OCI-LY3 (cell line): ENCODE measurements at regions not wholly inside any gene's neighbourhood (a gene's known extent, or its start where the extent isn't known, plus 50 kb on each side); places are given as distances from the start of the nearest gene placed in this dataset.
"Not testable (repeated sequence)": the region's sequence is repeated elsewhere in the genome, so short reads cannot be mapped to it uniquely, and the experiment has no call there.

Experiments used
- H2AFZ ChIP-seq: fragments of 200-600, 300-600 bp; shearing (Covaris generic); 2 replicates; pipeline ENCODE4 v1.6.0; 2014; ENCODE audit warnings: antibody characterized with exemption, low read depth, low read length
- H3K27ac ChIP-seq: fragments of 200-600, 300-600 bp; sonication (generic); 2 replicates; pipeline ENCODE4 v1.5.1; 2014; ENCODE audit warnings: mild to moderate bottlenecking, low read length, moderate library complexity, mixed read lengths
- H3K27me3 ChIP-seq: fragments of 200-600, 300-600 bp; sonication (generic); 2 replicates; pipeline ENCODE4 v1.6.1; 2014; ENCODE audit warnings: low read depth, low read length, mixed read lengths
- H3K36me3 ChIP-seq: fragments of 200-600, 300-600 bp; sonication (generic); replicated peaks from 2 replicates; pipeline ENCODE3; 2014; ENCODE audit warnings: low read depth, low read length, mixed read lengths
- H3K4me1 ChIP-seq: fragments of 300-600, 200-600 bp; sonication (generic); 2 replicates; pipeline ENCODE4 v1.6.1; 2014; ENCODE audit warnings: low read length, mixed read lengths
- H3K4me2 ChIP-seq: fragments of 200-600, 300-600 bp; sonication (generic); 2 replicates; pipeline ENCODE4 v1.6.1; 2014; ENCODE audit warnings: low read length, mixed read lengths
- H3K4me3 ChIP-seq: fragments of 300-600, 200-600 bp; sonication (generic); 2 replicates; pipeline ENCODE4 v1.5.1; 2014; ENCODE audit warnings: antibody characterized with exemption, mild to moderate bottlenecking, low read length, moderate library complexity
- H3K79me2 ChIP-seq: fragments of 300-600, 200-600 bp; shearing (Covaris generic); 2 replicates; pipeline ENCODE4 v1.6.1; 2014; ENCODE audit warnings: mild to moderate bottlenecking, low read length, mixed read lengths
- H3K9ac ChIP-seq: fragments of 300-600, 200-600 bp; shearing (Covaris generic); 2 replicates; pipeline ENCODE4 v1.6.0; 2014; ENCODE audit warnings: mild to moderate bottlenecking, low read length, moderate library complexity
- H3K9me3 ChIP-seq: fragments of 200-600, 300-600 bp; shearing (Covaris generic); 2 replicates; pipeline ENCODE4 v1.6.1; 2014; ENCODE audit warnings: low read length, mixed read lengths; ENCODE audit not compliant: insufficient read depth
- H4K20me1 ChIP-seq: fragments of 200-600, 300-600 bp; sonication (generic); 2 replicates; pipeline ENCODE4 v1.6.1; 2016; ENCODE audit warnings: low read length, mixed read lengths; ENCODE audit not compliant: insufficient read depth
- EZH2phosphoT487 ChIP-seq: fragments of 200-600 bp; shearing (Covaris generic); IDR thresholded peaks from 2 replicates; pipeline ENCODE4 v1.6.1; 2018; ENCODE audit warnings: antibody characterized with exemption, mixed run types, low read depth
- TF ChIP-seq, protein P1 (sequence below): fragments of 200-600, 300-600 bp; sonication (generic); IDR thresholded peaks from 2 replicates; pipeline ENCODE4 v1.5.1; 2014; ENCODE audit warnings: antibody characterized with exemption, low read length, low read depth

DNA sequence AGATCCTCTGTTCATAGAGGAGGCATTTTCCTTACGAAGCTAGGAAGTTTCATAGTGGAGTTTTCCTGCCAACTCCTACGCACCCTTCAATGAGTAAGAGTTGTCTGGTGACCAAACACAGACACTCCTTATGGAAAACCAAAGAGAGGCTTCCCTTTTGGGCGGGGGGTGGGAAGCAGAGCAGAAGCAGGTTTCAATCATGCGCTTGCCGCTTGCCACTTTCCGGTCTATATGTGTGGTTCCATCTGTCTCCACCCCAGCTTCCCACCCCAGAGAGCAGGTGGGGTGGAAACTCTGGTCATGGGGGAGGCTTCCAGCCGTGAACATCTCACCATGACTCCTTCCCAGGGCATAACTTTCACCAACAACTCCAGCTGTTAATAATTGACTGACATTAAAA lies 68.8 kb upstream of the GRB10 start:
- no peaks in the 10 kb centered on the region for H3K4me1 ChIP-seq
- H3K27me3 ChIP-seq, result 0 out of 2 replicates have a peak, but pooled peaks cover 5% of the 10 kb centered on the region
- TF ChIP-seq EZH2phosphoT487, result no peak
- H3K27ac ChIP-seq, result no peak overlapping the region
- H3K9ac ChIP-seq, result no peak overlapping the region
- H3K4me3 ChIP-seq, result no peak overlapping the region
- H2AFZ ChIP-seq, result no peak overlapping the region
- H3K9me3 ChIP-seq, result no peaks in the 10 kb centered on the region
- H3K79me2 ChIP-seq, result no peaks in the 10 kb centered on the region
- H3K4me2 ChIP-seq, result no peak overlapping the region
- no peaks in the 10 kb centered on the region for H3K36me3 ChIP-seq
- no peaks in the 10 kb centered on the region for H4K20me1 ChIP-seq

DNA sequence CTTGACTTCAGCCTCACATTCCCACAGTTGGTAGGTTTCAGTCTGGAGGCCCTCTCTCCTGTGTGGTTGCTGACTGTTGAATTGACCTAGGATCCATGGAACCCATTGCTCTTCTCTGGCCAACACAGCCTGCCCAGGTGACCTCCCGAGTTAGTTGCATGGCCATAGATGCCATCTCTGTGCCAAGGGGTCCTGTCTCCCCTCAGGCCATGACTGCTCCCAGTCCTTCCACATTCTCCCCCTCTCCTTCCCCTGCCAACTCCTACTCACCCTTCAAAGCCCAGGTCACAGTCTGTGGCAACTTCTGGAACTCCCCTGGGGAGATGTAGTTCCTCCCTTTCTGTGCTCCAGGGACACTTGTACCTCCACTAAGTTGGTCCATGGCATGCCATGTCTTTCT lies 67.3 kb upstream of the GRB10 start:
- Histone ChIP-seq H3K4me3 (no peak overlapping the region), H3K9me3 (no peaks in the 10 kb centered on the region), H3K4me2 (no peak overlapping the region), H3K4me1 (no peaks in the 10 kb centered on the region), H3K36me3 (no peaks in the 10 kb centered on the region), H2AFZ (no peak overlapping the region), H3K9ac (no peak overlapping the region), H3K27me3 (no peaks in the 10 kb centered on the region), H3K27ac (no peak overlapping the region), H3K79me2 (no peaks in the 10 kb centered on the region), H4K20me1 (no peaks in the 10 kb centered on the region)
- TF ChIP-seq, protein P1, sequence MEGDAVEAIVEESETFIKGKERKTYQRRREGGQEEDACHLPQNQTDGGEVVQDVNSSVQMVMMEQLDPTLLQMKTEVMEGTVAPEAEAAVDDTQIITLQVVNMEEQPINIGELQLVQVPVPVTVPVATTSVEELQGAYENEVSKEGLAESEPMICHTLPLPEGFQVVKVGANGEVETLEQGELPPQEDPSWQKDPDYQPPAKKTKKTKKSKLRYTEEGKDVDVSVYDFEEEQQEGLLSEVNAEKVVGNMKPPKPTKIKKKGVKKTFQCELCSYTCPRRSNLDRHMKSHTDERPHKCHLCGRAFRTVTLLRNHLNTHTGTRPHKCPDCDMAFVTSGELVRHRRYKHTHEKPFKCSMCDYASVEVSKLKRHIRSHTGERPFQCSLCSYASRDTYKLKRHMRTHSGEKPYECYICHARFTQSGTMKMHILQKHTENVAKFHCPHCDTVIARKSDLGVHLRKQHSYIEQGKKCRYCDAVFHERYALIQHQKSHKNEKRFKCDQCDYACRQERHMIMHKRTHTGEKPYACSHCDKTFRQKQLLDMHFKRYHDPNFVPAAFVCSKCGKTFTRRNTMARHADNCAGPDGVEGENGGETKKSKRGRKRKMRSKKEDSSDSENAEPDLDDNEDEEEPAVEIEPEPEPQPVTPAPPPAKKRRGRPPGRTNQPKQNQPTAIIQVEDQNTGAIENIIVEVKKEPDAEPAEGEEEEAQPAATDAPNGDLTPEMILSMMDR, result no peak
- TF ChIP-seq EZH2phosphoT487, result no peak

DNA sequence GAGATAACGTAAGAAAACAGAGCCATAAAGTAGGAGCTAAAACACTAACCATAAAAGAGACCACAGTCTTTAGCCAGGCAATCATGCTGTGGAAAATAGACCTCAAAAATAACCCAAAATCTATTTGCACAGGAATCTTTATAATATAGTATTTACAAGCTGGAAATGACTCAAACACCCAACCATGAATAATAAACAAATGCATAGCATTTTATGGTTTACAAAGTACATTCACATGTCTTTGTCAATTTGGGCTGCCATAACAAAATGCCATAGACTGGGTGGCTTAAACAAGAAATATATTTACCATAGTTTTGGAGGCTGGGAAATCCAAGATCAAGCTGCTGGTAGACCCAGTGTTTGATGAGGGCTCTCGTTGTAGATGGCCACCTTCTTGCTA lies 65.5 kb upstream of the GRB10 start:
- Histone ChIP-seq H3K9ac (no peak overlapping the region), H3K9me3 (no peaks in the 10 kb centered on the region), H3K4me3 (no peak overlapping the region), H3K27me3 (no peaks in the 10 kb centered on the region), H3K36me3 (no peaks in the 10 kb centered on the region), H3K79me2 (no peaks in the 10 kb centered on the region), H2AFZ (no peak overlapping the region), H3K4me2 (no peak overlapping the region), H3K27ac (no peak overlapping the region), H4K20me1 (no peaks in the 10 kb centered on the region), H3K4me1 (no peaks in the 10 kb centered on the region)
- TF ChIP-seq EZH2phosphoT487, result no peak
- TF ChIP-seq, protein P1, result no peak

DNA sequence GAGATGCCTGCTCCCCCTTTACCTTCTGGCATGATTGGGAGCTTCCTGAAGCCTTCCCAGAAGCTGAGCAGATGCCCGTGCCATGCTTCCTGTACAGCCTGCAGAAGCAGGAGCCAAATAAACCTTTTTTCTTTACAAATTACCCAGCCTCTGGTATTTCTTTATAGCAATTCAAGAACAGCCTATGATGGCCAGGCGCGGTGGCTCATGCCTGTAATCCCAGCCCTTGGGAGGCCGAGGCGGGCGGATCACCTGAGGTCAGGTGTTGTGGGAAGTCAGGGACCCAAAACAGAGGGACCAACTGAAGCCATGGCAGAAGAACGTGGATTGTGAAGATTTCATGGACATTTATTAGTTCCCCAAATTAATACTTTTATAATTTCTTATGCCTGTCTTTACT lies 62.2 kb upstream of the GRB10 start:
- not testable (repeated sequence) for H3K36me3 ChIP-seq, H3K4me2 ChIP-seq, H3K79me2 ChIP-seq, H3K4me1 ChIP-seq, H3K9ac ChIP-seq, H3K27me3 ChIP-seq, H4K20me1 ChIP-seq, H2AFZ ChIP-seq, H3K9me3 ChIP-seq, H3K4me3 ChIP-seq, H3K27ac ChIP-seq

DNA sequence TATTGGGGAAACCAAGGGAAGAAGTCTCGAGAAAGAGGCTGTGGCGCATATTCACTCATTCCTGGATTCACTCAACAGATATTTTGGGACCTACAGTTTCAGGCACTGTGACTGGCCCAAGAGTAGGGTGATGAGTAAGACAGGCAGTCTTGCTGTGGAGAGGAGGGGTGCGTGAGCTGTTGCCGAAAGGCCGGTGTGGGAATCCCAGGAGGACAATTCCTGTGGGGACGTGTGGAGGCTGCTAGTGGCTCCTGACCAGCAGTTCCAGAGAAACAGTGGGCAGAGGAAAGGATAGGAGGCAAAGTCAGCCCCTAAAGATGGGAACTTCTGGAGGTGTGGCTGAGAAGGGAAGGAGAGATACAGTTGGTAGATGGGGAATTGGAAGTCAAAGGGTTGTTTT lies 59.3 kb upstream of the GRB10 start:
- H3K4me2 ChIP-seq, result no peak overlapping the region

More for the DNA sequence above, 59.3 kb upstream of the GRB10 start:
- no peak overlapping the region for H3K4me3 ChIP-seq
- H3K4me1 ChIP-seq, result no peaks in the 10 kb centered on the region
- no peak overlapping the region for H2AFZ ChIP-seq
- no peak overlapping the region for H3K9ac ChIP-seq
- peaks cover 9% of the 10 kb centered on the region; the same call in 1 of the 2 replicates for H3K27me3 ChIP-seq
- H3K27ac ChIP-seq, result no peak overlapping the region
- H3K36me3 ChIP-seq, result no peaks in the 10 kb centered on the region
- H4K20me1 ChIP-seq, result no peaks in the 10 kb centered on the region
- H3K9me3 ChIP-seq, result no peaks in the 10 kb centered on the region
- no peaks in the 10 kb centered on the region for H3K79me2 ChIP-seq
- no peak for TF ChIP-seq EZH2phosphoT487
- TF ChIP-seq, protein P1, result no peak
